Fibroblast of villous mesenchyme (primary cell): ENCODE measurements at regions not wholly inside any gene's neighbourhood (a gene's known extent, or its start where the extent isn't known, plus 50 kb on each side); places are given as distances from the start of the nearest gene placed in this dataset.

ENCODE experiments used
- DNase-seq: peaks from one replicate; pipeline ENCODE4 v3.0.0-alpha.2; 2010; ENCODE audit warnings: low read depth
- H3K4me3 ChIP-seq: 2 replicates; pipeline ENCODE4 v1.5.1; 2011; ENCODE audit warnings: low read depth, mild to moderate bottlenecking, low read length
- CTCF ChIP-seq: IDR thresholded peaks from 2 replicates; pipeline ENCODE4 v1.5.1; 2012; ENCODE audit warnings: low read depth, mild to moderate bottlenecking, low read length; ENCODE audit not compliant: insufficient read depth

- no peak overlapping the region for H3K4me3 ChIP-seq
- no peak for DNase-seq
- no peak for TF ChIP-seq CTCF
These were observed 127.0 kb upstream of the SNX19 start for GRCh38 chr11:131043251-131043650.

- no peak for DNase-seq
- H3K4me3 ChIP-seq, result no peak overlapping the region
These were observed 128.6 kb upstream of the SNX19 start for GRCh38 chr11:131044851-131045250.

GRCh38 chr11:131052367-131052766, 136.1 kb upstream of the SNX19 start:
- no peak for DNase-seq
- H3K4me3 ChIP-seq, result no peak overlapping the region
- TF ChIP-seq CTCF, result no peak

More at GRCh38 chr11:131044851-131045250, 128.6 kb upstream of the SNX19 start:
- TF ChIP-seq CTCF, result no peak

DNA sequence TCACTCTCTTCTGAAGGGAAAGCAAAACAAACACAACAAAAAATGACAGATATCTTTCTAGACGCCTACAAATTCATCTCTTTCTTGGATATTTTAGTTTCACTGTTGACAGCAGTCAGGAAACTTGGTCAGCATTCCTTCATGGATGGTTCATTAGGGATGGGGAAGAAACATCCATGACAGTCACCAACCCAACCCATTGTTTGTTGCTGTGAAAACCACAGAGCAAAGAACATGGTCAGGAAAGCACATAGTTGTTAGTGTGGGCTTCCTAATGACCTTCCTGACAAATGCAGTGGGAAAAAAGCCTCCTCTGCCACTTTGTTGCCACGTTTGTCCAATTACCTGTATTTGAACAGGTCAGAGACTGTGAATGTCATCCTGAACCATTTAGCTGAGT, 139.8 kb upstream of the SNX19 start:
- H3K4me3 ChIP-seq, result no peak overlapping the region
- DNase-seq, result no peak
- no peak for TF ChIP-seq CTCF

DNA sequence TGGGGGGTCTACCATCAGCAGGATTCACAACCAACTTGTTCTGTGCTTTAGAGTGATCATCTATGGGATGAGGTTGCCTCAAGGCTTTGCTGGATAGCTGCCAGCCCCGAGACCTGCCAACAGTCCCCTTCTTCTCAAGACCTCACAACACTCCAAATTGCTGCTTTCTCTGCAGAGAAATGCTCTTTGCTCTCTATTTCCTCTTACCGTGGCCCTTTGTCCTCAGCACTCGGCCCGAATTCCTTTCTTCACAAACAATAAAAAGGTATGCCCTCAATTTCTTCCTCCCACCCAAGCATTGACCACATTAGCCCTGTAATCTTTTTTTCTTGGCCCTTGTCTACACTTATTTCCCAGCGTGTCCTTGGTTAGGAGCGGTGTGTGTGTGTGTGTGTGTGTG, 147.4 kb upstream of the SNX19 start:
- TF ChIP-seq CTCF, result no peak
- no peak overlapping the region for H3K4me3 ChIP-seq
- DNase-seq, result no peak

GRCh38 chr11:131064373-131064991, 148.2 kb upstream of the SNX19 start:
- H3K4me3 ChIP-seq, result no peak overlapping the region
- peak; percentile 47 for DNase-seq
- peak; percentile 87 for TF ChIP-seq CTCF
